SKM-1 treated with dmso at 0.1 percent for 144 hours (cell line): ENCODE measurements at regions not wholly inside any gene's neighbourhood (a gene's known extent, or its start where the extent isn't known, plus 50 kb on each side); places are given as distances from the start of the nearest gene placed in this dataset.

Experiments
- DNase-seq: peaks from one replicate; lab custom pipeline; 2025; ENCODE audit not compliant: unreplicated experiment; lab: John Stamatoyannopoulos, UW

- no peak for DNase-seq
Observed at GRCh38 chr2:8458503-8459459, 223.1 kb upstream of the ID2 start.

GRCh38 chr2:8459474-8459873 is 222.4 kb upstream of the ID2 start:
- no peak for DNase-seq

- DNase-seq = no peak
Observed at GRCh38 chr2:8461341-8461740, 220.5 kb upstream of the ID2 start.

GRCh38 chr2:8462280-8462679 is 219.6 kb upstream of the ID2 start:
- DNase-seq = no peak

- DNase-seq = no peak
Observed at GRCh38 chr2:8462899-8463648, 218.8 kb upstream of the ID2 start.

- DNase-seq = no peak
Observed at GRCh38 chr2:8465560-8465959, 216.3 kb upstream of the ID2 start.

- no peak for DNase-seq
Observed at GRCh38 chr2:8469709-8470493, 212.0 kb upstream of the ID2 start.

- DNase-seq = peak; percentile 88
Observed at GRCh38 chr2:8472545-8473323, 209.1 kb upstream of the ID2 start.

- DNase-seq = peak; percentile 24
Observed at GRCh38 chr2:8475349-8476031, 206.4 kb upstream of the ID2 start.

- DNase-seq = peak; percentile 76
Observed at GRCh38 chr2:8477552-8478470, 204.0 kb upstream of the ID2 start.

GRCh38 chr2:8478471-8478793 is 203.4 kb upstream of the ID2 start:
- DNase-seq = no peak

- no peak for DNase-seq
Observed at GRCh38 chr2:8479298-8479697, 202.6 kb upstream of the ID2 start.

GRCh38 chr2:8480915-8481314 is 200.9 kb upstream of the ID2 start:
- no peak for DNase-seq

GRCh38 chr2:8481463-8482009 is 200.3 kb upstream of the ID2 start:
- DNase-seq = peak; percentile 22

- DNase-seq = no peak
Observed at GRCh38 chr2:8482432-8482831, 199.4 kb upstream of the ID2 start.

- DNase-seq = no peak
Observed at GRCh38 chr2:8484502-8485283, 197.2 kb upstream of the ID2 start.

GRCh38 chr2:8485736-8486135 is 196.1 kb upstream of the ID2 start:
- no peak for DNase-seq

GRCh38 chr2:8486141-8486540 is 195.7 kb upstream of the ID2 start:
- DNase-seq = no peak
